ENCODE measurements at regions not wholly inside any gene's neighbourhood (a gene's known extent, or its start where the extent isn't known, plus 50 kb on each side); places are given as distances from the start of the nearest gene placed in this dataset.

GRCh38 chr2:10249798-10250197 lies 52.9 kb upstream of the HPCAL1 start:
- Histone ChIP-seq H3K9me1 (ENCODE audit: control insufficient read depth, insufficient read depth, low read length) (peaks cover under 1% of the 10 kb centered on the region), H2AFZ (ENCODE audit: low read depth, low read length) (no peak overlapping the region), H3K4me2 (ENCODE audit: insufficient read depth, low read length) (no peak overlapping the region), H3K9me3 (replicated peaks; ENCODE audit: control insufficient read depth, insufficient read depth, low read depth, low read length) (peaks cover 5% of the 10 kb centered on the region), H3K27me3 (ENCODE audit: control insufficient read depth in 2 of 2, insufficient read depth in 2 of 2, low read length in 2 of 2) (peaks cover 5 to 16% of the 10 kb centered on the region in 2 experiments; a peak in 2 of 5 replicates), H3K36me3 (ENCODE audit: control insufficient read depth, insufficient read depth, low read length) (no peaks in the 10 kb centered on the region), H3K4me1 (replicated peaks in 1 of 2; ENCODE audit: control insufficient read depth in 2 of 2, insufficient read depth in 2 of 2, low read length in 2 of 2) (peaks cover 15 to 18% of the 10 kb centered on the region in 2 experiments), H3K9ac (ENCODE audit: insufficient read depth in 1 of 2, low read depth in 2 of 2, low read length in 2 of 2) (no peak overlapping the region), H3K79me2 (ENCODE audit: control insufficient read depth, insufficient read depth, low read length) (no peaks in the 10 kb centered on the region), H4K20me1 (replicated peaks; ENCODE audit: control insufficient read depth, insufficient read depth, low read length) (no peaks in the 10 kb centered on the region), H3K27ac (ENCODE audit: extremely low read depth, low read depth, low read length) (no peak overlapping the region), H3K4me3 (no peak overlapping the region)
- ChIA-PET CTCF (ENCODE audit: low intra/inter-chr PET ratio) (no interaction called here), POLR2A (interaction anchor here (0.5 to 1.0 kb wide), 2 partner anchors 10 to 11 kb away, joined by 3 read pairs; no protein-coding TSS in a partner anchor)
- intact Hi-C loops (cut with micrococcal nuclease) = no loop called here
- peak; percentile 27 to 63; a peak in 3 of 4 replicates for TF ChIP-seq TRIM24 (IDR thresholded peaks at IDR 0.05)
- peak; percentile 79; the same call in 1 of the 2 replicates for TF ChIP-seq TRIM28 (IDR thresholded peaks at IDR 0.05)
- peak; percentile 32 for TF ChIP-seq ZNF280A (IDR thresholded peaks at IDR 0.05; ENCODE audit: low read depth, partially characterized antibody)
- peak; percentile 96 for TF ChIP-seq ZNF324 (CRISPR knock-in tag; IDR thresholded peaks at IDR 0.05)
- peak in 1 of 2 experiments; percentile 55; a peak in 1 of 3 replicates for TF ChIP-seq CBX3 (IDR thresholded peaks at IDR 0.05; ENCODE audit: borderline replicate concordance in 1 of 2, low read length in 2 of 2)
- TF ChIP-seq HDAC1 (IDR thresholded peaks at IDR 0.05) = no peak
- 7% methylated on average over 1 of the region's 1 CpG for WGBS (ENCODE audit: insufficient coverage, low coverage, missing lambda C conversion rate)
- no peak for ATAC-seq
- in situ Hi-C loops (cut with MboI) = loop anchor here (25.0 kb wide), 1 partner anchor 163 kb away; no protein-coding TSS in a partner anchor
- DNase-seq (ENCODE audit: extremely low read depth in 1 of 4, low spot score in 3 of 4) = no peak
- FAIRE-seq = no peak
- no TSS peak for BruUV-seq (replicated peaks)

Measured in K562 (cell line).